HUES64 (cell line): ENCODE measurements at regions not wholly inside any gene's neighbourhood (a gene's known extent, or its start where the extent isn't known, plus 50 kb on each side); places are given as distances from the start of the nearest gene placed in this dataset.
"Not testable (repeated sequence)": the region's sequence is repeated elsewhere in the genome, so short reads cannot be mapped to it uniquely, and the experiment has no call there.

Source experiments
- H3K27ac ChIP-seq: 2 replicates; pipeline ENCODE4 v1.7.0; 2013; ENCODE audit warnings: low read depth, low read length, inconsistent platforms
- H3K27me3 ChIP-seq: 2 replicates; pipeline ENCODE4 v1.6.1; 2013; ENCODE audit warnings: mild to moderate bottlenecking, low read length; ENCODE audit not compliant: insufficient read depth
- H3K36me3 ChIP-seq: 2 replicates; pipeline ENCODE4 v1.6.1; 2013; ENCODE audit warnings: mild to moderate bottlenecking, low read length; ENCODE audit not compliant: insufficient read depth
- H3K4me1 ChIP-seq: 2 replicates; pipeline ENCODE4 v1.6.1; 2013; ENCODE audit warnings: mild to moderate bottlenecking, low read length, moderate library complexity; ENCODE audit not compliant: insufficient read depth
- H3K4me3 ChIP-seq: 2 replicates; pipeline ENCODE4 v1.5.1; 2013; ENCODE audit warnings: mild to moderate bottlenecking, low read length, moderate library complexity
- H3K9ac ChIP-seq: 2 replicates; pipeline ENCODE4 v1.6.1; 2013; ENCODE audit warnings: mild to moderate bottlenecking, low read depth, low read length
- H3K9me3 ChIP-seq: 2 replicates; pipeline ENCODE4 v1.6.1; 2013; ENCODE audit warnings: low read depth, low read length; ENCODE audit not compliant: insufficient read depth
- WGBS: fragments of 150-250, 120-280 bp; methylation state at CpG from one replicate; pipeline ENCODE4 v1.1.7; 2013; ENCODE audit warnings: missing lambda C conversion rate; 5-methylcytosine and 5-hydroxymethylcytosine counted together

DNA sequence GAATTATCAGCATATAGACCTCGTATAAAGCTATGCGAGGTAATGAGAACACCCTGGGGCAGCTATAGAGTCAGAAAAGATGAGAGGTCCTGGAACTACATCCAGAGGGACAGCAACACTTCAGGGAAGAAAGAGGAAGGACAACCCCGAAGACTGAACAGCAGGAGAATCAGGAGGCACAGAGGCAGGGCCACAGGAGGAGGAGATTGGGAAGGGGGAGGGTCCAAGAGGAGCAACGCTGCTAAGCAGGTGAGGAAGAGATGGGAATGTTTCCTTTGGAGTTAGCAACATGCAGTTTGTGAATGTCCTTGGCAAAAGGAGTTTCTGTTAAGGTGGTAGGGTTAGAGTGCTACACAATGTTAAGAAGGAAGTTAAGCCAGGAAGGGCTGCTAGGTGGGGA is 79.5 kb upstream of the OLIG3 start:
- no peak overlapping the region for H3K4me3 ChIP-seq
- WGBS, result 74% methylated on average over 4 of the region's 4 CpGs
- no peaks in the 10 kb centered on the region for H3K36me3 ChIP-seq
- peaks cover 3% of the 10 kb centered on the region; the same call in 1 of the 2 replicates for H3K4me1 ChIP-seq
- no peaks in the 10 kb centered on the region for H3K27me3 ChIP-seq
- no peak overlapping the region for H3K27ac ChIP-seq
- H3K9me3 ChIP-seq, result no peaks in the 10 kb centered on the region
- H3K9ac ChIP-seq, result no peak overlapping the region

DNA sequence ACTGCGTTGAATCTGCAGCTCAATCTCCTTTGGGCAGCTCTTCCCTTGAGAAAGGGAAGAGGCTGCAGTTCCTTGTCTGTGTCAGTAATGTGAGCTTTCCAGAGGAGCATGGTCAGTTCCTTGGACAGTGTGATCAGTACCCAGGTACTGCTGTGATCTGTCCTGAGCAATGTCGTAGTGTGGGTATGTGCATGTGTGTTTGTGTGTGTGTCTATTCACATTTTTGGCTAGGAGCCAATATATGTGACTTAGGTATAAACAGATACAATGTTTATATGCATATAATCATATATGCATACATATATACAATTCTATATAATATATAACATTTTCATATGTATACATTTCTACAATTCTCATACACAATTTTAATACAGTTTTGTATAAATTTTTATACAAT is 85.4 kb upstream of the OLIG3 start:
- no peak overlapping the region for H3K4me3 ChIP-seq
- no peak overlapping the region for H3K9ac ChIP-seq
- no peaks in the 10 kb centered on the region for H3K9me3 ChIP-seq
- H3K4me1 ChIP-seq, result peaks cover 3% of the 10 kb centered on the region; the same call in 1 of the 2 replicates
- H3K27me3 ChIP-seq, result no peaks in the 10 kb centered on the region
- WGBS, result 83% methylated on average over 2 of the region's 2 CpGs
- H3K36me3 ChIP-seq, result no peaks in the 10 kb centered on the region
- no peak overlapping the region for H3K27ac ChIP-seq

DNA sequence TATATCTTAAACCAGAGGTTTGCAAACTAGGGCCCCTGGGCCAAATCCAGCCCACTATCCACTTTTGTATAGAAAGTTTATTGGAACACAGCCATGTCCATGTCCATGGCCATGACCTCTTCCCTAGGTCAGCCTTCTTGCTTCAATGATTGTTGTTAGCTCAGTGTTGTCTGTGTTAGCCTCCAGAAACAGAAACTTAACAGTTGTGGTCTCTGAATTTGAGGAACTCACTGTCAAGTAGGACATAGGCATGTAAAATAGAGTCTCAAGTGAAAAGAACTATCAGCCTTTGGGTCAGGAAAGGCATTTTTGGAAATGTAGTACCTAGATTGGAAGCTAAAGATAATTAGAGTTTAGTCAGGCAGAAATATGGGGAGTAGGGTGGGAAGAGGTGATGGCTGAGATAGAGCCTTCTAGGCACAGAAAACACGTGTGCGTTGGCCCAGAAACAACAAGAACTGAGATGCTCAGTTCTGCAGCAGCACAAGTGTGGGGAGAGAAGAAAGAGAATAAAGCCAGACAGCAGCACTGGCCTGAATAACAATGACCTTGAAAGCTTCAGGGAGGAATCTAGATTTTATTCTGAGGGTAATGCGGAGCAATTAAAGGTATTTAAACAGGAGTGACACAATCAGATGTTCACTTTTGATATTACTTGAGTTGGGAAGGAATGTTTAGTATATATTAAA is 87.0 kb upstream of the OLIG3 start:
- 61% methylated on average over 3 of the region's 3 CpGs for WGBS
- no peak overlapping the region for H3K27ac ChIP-seq

DNA sequence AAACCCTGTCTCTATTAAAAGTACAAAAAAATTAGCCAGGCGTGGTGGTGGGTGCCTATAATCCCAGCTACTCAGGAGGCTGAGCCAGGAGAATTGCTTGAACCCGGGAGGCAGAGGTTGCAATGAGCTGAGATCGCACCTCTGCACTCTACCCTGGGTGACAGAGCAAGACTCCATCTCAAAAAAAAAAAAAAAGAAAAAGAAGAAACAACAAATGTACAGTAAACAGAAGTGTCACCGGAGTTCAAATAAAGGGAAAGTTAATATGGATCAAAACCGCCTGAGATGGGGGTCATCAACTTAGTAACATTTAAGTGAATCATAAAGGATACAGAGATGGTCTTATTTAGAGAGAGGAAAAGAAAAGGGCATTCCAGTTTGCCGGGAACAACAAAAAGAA is 89.3 kb upstream of the OLIG3 start:
- H3K9ac ChIP-seq, H3K9me3 ChIP-seq, H3K27me3 ChIP-seq, H3K4me1 ChIP-seq, H3K36me3 ChIP-seq, H3K4me3 ChIP-seq, H3K27ac ChIP-seq: not testable (repeated sequence)
- 91% methylated on average over 6 of the region's 6 CpGs for WGBS

More for the DNA sequence above, 87.0 kb upstream of the OLIG3 start:
- H3K36me3 ChIP-seq, result no peaks in the 10 kb centered on the region
- H3K9me3 ChIP-seq, result no peaks in the 10 kb centered on the region
- H3K4me3 ChIP-seq, result no peak overlapping the region
- no peaks in the 10 kb centered on the region for H3K27me3 ChIP-seq
- no peak overlapping the region for H3K9ac ChIP-seq
- peaks cover 6% of the 10 kb centered on the region; the same call in 1 of the 2 replicates for H3K4me1 ChIP-seq

DNA sequence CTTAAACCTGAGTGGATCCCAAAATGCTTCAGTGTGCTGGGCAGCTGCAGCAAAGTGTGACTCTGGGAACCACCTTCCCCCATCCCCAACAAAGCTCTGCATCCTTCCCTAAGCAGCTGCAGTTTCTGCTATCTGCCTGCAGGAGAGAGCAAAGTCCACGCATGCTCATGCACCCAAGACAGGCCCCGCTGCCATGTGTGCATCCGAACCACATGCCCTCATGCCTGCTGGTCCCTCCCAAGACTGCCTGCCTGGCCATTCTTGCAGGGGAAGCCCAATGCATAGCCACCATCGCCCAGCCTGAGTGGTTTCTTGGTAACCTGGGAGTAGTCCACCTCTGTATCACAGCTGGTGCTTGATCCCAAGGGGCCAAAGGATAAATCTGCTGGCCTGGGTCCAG is 94.3 kb upstream of the OLIG3 start:
- Histone ChIP-seq H3K36me3 (no peaks in the 10 kb centered on the region), H3K4me3 (no peak overlapping the region), H3K27ac (no peak overlapping the region), H3K4me1 (peaks cover 9% of the 10 kb centered on the region; the same call in 1 of the 2 replicates), H3K27me3 (no peaks in the 10 kb centered on the region), H3K9me3 (0 out of 2 replicates have a peak, but pooled peaks cover 5% of the 10 kb centered on the region), H3K9ac (no peak overlapping the region)
- 89% methylated on average over 4 of the region's 4 CpGs for WGBS

DNA sequence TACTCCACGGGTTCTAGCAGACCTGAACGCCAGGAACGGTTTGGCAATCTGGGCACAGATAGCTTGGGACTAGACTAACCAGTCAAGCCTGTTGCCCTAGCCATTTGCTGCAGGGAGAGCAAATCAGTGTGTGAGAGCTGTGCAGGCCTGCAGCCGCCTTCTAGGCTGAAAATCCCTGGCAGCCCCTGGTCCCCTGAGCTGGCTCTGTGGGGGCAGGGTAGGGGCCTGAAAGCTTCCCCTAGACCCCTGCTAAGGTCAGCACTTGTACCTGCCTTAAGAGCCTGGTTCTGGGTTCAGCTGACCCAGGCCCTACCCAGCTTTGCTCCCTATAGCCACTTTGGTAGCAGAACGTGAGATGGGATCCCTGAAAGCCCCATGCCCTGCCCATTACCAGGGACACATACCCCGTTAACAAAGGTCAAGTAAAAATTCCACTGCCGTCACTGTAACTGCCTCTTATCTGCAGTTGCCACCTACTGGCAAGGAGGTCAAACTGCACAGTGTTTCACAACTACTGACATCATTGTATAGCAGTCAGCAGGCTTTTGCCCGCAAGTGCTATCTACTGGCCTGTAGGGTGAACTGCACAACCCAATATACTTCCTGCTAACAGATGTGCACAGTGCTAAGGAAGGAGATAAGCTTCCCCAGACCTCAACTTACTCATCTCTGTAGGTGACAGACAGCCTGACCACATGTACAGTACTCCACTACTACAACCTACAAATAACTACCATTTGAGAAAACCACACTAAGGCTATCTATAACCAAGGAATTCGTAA is 95.1 kb upstream of the OLIG3 start:
- Histone ChIP-seq H3K27me3 (no peaks in the 10 kb centered on the region), H3K27ac (no peak overlapping the region), H3K4me1 (peaks cover 6% of the 10 kb centered on the region; the same call in 1 of the 2 replicates), H3K9me3 (0 out of 2 replicates have a peak, but pooled peaks cover 5% of the 10 kb centered on the region), H3K4me3 (no peak overlapping the region), H3K9ac (no peak overlapping the region), H3K36me3 (no peaks in the 10 kb centered on the region)
- WGBS, result 75% methylated on average over 9 of the region's 9 CpGs

DNA sequence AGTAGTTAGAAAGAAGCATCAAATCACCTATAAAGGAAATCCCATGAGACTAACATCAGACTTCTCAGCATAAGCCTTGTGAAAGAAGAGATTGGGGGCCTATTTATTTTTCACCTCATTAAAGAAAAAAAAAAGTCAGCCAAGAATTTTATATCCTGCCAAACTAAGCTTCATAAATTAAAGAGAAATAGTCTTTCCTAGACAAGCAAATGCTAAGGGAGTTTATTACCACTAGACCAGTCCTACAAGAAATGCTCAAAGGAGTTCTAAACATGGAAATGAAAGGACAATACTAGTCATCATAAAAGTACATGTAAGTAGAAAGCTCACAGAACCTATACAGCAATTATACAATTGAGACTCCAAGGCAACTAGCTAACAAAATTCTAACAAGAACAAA is 96.5 kb upstream of the OLIG3 start:
- H3K4me3 ChIP-seq, result no peak overlapping the region
- no peaks in the 10 kb centered on the region for H3K27me3 ChIP-seq
- H3K9me3 ChIP-seq, result 0 out of 2 replicates have a peak, but pooled peaks cover 5% of the 10 kb centered on the region
- H3K36me3 ChIP-seq, result no peaks in the 10 kb centered on the region
- peaks cover 6% of the 10 kb centered on the region; the same call in 1 of the 2 replicates for H3K4me1 ChIP-seq
- no peak overlapping the region for H3K27ac ChIP-seq
- H3K9ac ChIP-seq, result no peak overlapping the region

DNA sequence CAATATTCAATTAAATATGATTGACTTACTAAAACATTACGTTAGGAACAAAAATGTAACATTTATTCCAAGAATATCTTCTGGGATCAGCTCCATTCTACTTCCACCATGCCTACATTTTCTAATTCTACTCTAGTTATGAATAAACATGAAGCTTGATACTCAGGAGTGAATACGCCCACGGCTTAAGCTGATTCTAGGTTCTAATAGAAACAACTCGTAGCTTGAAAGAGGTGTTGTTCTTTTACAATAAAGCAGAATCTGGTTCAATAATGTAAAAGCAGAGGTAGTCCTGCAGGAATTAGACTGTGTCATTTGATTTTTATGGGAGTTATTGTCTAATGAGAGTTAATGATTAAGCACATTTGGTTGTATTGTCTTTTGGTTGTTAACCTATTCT is 107.3 kb upstream of the OLIG3 start:
- Histone ChIP-seq H3K9me3 (no peaks in the 10 kb centered on the region), H3K27ac (no peak overlapping the region), H3K4me3 (no peak overlapping the region), H3K36me3 (no peaks in the 10 kb centered on the region), H3K9ac (no peak overlapping the region), H3K4me1 (0 out of 2 replicates have a peak, but pooled peaks cover 11% of the 10 kb centered on the region), H3K27me3 (peaks cover 4% of the 10 kb centered on the region; the same call in 1 of the 2 replicates)
- WGBS, result 91% methylated on average over 4 of the region's 4 CpGs

DNA sequence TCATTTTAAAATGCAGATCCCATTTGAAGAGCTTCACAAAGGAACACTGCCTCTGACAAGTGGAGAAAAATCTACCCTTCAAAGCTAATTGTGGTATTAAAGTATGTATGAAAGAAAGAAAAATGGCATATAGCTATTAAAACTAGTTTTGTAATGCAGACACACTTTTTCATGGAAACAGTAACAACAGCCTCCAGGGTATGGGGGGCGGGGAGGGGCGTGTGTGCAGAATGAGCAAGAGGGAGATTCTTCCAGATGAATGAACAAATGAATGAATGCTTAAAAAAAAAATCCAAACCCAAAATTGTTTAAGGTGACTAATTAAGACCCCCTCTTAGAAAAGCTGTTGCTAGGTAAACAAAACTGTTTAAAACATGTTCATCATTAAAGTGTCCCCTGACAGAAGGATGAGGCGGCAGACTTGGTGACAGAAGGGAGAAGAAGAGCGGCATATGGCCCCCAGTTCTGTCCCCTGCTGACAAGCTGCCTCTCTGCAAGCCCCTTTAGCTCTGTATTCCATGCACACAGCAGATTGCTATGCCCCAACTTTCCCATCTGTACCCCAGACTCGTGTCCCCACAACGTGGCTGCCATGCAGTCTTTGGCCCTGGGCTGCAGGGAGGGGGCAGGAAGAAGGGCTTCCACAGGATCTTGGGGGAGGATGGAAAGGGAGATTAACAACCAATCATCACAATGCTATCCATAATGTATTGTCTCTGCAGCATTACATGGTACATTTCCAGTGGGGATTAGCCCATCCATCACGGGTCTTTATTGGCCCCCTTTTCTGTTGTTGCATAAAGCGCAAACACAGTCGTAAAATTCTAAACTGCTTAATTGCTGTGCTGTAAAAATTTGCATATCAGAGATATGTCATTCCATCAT is 108.4 kb upstream of the OLIG3 start:
- H3K4me1 ChIP-seq, result 0 out of 2 replicates have a peak, but pooled peaks cover 11% of the 10 kb centered on the region
- no peak overlapping the region for H3K9ac ChIP-seq
- H3K4me3 ChIP-seq, result no peak overlapping the region
- H3K36me3 ChIP-seq, result no peaks in the 10 kb centered on the region
- no peaks in the 10 kb centered on the region for H3K9me3 ChIP-seq
- peaks cover 4% of the 10 kb centered on the region; the same call in 1 of the 2 replicates for H3K27me3 ChIP-seq
- WGBS, result 88% methylated on average over 5 of the region's 9 CpGs
- H3K27ac ChIP-seq, result no peak overlapping the region

DNA sequence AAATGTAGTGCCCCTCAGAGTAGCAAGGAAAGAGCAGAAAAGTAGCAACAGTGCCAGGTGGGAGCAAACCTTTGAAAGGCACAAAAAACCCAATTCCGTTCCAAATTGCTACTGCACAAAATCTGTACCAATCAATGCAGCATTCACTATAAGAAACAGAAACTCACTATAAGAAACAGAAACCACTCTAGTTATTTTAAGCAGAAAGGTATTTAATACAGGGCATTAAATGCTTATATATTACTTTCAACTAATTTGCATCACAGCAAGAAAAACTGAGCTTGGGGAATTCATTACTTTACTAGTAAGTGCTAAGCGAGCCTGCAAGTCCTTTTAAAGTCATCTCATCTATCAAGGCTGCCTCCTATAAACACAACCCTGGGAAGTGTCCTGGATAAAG is 116.5 kb upstream of the OLIG3 start:
- no peaks in the 10 kb centered on the region for H3K36me3 ChIP-seq
- H3K4me3 ChIP-seq, result no peak overlapping the region
- H3K27me3 ChIP-seq, result peaks cover under 1% of the 10 kb centered on the region; the same call in 1 of the 2 replicates
- 100% methylated on average over 2 of the region's 2 CpGs for WGBS
- peaks cover 25% of the 10 kb centered on the region for H3K4me1 ChIP-seq
- H3K27ac ChIP-seq, result no peak overlapping the region
- H3K9me3 ChIP-seq, result 0 out of 2 replicates have a peak, but pooled peaks cover 3% of the 10 kb centered on the region
- no peak overlapping the region for H3K9ac ChIP-seq
